ENCODE measurements at regions not wholly inside any gene's neighbourhood (a gene's known extent, or its start where the extent isn't known, plus 50 kb on each side); places are given as distances from the start of the nearest gene placed in this dataset.
"Not testable (repeated sequence)": the region's sequence is repeated elsewhere in the genome, so short reads cannot be mapped to it uniquely, and the experiment has no call there.

DNA sequence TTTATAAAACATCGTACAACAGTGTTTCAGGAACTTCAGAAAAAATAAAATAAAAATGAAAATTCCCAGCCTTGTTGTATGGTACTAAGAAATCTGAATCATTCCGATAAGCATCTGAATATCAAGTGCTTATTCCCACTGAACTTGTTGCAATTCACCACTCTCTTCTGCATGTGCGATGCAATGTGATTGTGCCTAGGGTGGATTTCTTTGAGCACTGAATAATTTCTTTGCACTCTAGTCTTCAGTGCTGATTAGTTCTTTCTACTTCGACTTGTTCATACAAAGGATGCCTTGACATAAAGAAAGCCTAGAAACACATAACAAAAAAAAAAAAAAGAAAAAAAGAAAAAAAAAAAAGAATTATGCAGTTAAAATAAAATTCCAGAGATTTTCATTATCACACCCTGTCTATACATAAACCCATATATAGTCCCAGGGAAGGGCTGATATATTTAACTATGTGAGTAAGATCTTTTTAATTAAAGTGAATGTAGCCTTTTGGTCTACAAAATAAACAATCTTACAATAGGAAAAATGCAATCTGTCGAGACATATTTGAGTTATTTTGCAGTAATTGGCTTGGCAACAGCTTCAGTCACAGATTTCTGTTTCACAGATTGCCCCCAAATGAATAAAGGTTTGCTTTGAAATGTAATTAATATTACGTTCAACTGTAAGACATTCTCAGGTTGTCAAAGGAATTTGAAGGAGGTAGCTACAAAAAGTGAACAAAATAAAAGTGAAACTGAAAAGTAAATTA lies 1118.9 kb upstream of the CELF2 start:
- DNase-seq, result no peak

DNA sequence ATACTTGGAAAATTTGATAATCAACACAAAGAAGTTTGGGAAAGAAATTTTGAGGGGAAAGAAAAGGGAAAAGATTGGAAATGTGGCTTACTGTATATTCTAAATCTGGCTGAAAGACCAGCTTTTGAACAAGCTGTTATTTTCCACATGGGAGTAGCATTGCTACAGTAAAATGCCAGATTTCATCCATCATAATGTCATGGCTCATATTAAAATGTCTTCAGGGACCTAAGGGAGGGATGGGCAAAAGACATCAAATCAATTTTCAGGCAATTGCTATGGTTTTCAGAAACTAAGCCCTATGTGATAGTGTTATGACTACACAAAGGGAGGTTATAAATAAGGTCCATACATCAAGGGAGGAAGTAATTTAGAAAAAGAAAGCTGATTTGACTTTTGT lies 1116.9 kb upstream of the CELF2 start:
- DNase-seq, result no peak

DNA sequence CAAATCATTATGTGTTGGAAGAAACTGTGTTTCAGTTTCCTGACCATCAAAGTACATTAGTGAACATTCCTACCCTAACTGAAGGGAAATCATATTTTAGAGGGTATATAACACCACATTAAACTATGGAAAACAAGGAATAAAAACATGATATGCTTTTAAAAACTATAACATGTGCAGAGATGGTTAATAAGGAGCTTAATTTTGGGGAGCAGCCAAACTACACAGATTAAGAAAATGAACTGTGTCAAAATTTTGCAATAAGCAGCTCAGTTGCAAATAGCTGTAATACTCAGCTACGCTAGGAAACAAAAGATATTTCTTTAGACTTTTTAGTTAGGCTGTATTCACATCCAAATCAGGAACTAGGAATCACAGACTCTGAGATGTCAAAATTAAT lies 1115.7 kb upstream of the CELF2 start:
- DNase-seq, result no peak

DNA sequence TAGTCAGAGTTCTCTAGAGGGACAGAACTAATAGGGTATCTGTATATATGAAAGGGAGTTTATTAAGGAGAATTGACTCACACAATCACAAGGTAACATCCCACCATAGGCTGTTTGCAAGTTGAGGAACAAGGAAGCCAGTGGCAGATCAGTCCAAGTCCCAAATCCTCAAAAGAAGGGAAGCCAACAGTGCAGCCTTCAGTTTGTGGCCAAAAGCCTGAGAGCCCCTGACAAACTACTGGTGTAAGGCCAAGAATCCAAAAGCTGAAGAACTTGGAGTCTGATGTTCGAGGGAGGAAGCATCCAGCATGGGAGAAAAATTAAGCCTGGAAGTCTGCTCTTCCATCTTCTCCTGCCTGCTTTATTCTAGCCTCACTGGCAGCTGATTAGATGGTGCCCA lies 1107.2 kb upstream of the CELF2 start:
- no peak for DNase-seq

DNA sequence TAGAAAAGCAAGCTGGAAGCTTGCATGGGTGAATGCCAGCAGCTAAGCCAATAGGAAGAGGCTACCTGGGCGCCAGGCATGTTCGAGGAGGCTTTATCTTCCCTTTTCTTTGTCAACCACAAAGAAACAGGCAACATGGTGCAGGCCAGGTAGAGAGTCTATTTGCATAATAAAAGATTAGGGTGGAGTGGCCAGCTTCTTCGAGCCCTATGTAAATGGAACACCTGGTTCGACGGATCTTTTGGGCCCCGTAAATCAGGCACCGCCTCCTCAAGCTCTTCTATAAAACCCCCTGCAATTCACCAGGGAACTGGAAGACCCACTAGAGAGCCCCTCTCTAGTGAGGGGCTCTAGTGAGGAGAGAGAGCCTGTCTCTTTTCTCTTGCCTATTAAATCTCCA lies 1106.2 kb upstream of the CELF2 start:
- DNase-seq, result no peak

DNA sequence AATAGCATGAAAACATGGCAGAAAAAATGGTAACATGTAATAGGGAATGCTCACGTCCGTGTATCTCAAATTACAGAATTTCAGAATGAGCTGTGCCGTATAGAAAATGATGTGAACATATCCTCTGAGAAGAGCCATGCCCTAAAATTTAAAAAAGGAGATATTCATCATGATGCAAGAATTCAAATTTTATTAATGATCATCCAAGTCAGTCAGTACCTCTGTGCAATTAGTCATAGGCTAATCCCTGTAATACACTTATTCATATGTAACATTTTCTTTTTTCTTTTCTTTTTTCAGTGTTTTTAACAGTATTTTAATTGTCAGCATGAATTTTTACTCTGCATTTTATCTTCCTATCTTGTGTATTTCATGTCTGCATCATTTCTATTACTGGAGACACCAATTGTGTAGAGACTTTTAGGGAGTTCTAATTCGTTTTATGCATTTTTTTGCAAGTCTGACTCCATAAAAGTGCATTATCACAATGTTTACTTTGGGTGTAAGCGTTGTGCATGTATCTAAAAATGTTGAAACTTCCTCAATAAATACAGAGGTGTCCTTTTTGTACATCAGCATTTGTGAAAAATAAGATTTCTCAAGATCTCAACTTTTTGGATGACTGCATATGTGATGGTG lies 1103.7 kb upstream of the CELF2 start:
- DNase-seq, result no peak

DNA sequence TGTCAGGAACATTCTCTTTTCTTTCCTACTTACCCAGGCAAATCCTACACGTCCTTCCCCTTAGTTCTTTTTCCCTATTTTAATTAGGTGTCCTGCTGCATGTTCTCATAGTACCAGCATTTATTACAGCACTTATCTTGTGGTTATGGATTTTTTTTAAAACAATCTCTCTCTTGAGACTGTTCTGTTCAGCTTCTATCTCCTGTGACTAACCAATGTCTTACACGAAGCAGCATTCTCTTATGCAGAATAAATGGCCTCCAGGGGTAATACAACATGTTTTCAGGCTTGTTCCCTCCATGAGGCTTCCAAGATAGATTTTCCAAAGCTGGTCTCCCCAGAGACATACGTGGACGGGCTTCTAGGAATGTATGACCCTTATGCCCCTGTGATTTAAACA lies 1096.1 kb upstream of the CELF2 start:
- DNase-seq, result no peak

DNA sequence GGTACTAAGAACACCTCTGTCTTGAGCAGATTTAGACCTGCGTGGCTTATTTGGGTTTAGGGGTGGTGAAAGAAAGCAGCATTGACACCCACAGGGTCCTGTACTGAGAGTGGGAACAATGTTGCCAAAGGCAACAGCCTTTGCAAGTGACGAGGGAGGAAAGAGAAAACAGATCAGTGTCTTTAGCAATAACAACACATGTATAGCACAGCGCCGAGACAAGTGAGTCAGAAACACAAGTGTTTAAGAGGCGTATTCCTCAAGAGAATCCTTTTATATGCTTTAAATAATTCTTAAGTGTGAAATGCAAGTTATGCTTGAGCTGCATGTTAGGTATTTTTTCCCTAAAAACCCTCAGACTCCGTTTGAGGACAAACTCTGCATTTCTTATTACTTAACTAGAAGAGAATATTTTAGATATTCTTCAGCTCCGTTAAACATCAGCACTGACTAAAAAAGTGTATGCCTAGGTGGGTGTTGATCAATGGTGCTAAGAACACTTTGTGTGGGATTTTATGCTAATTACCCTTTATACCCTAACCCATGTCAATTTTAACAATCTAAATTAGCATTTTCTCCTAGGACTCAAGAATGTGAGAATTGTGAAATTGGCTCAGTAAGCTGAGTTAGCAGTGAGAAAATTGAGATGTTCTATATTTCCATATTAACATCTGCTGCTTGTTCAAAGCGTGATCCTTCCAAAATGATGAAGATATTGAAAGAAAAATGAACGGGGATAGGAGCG lies 1095.4 kb upstream of the CELF2 start:
- DNase-seq, result no peak

DNA sequence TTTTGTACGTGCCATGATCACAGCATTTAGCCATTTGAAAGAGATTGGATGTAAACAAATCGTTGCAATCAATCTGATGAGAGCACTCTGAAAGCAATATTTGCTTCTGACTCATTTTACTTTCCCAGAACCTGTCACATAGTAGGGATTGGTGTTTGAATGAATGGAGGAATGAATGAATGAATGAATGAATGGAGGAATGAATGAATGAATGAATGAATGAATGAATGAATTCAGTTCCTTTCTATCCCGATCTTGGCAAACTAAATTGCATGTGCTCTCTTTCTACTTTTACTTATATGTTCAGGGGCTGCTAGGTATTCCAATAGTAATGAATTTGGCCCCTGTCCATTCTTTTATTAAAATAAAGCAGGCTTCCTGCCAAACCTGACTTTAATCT lies 1091.7 kb upstream of the CELF2 start:
- no peak for DNase-seq

DNA sequence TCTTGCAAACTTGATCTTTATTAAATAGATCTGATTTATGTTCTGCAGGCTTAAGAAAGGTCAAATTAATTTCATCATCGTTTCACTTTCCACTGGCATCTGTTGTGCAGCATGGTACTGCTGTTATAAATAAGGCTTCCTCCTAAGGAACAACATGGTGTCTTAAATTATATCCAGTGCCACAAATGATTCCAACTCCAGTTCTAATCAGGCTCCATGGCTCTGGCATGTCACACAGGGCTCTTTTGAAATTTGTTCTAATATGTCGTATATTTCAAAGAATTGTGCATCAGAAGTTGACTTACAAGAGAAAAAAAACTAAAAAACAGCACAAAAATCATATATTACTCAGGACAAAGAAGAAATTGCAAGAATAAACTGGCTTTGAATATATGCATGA lies 1090.8 kb upstream of the CELF2 start:
- DNase-seq, result no peak

DNA sequence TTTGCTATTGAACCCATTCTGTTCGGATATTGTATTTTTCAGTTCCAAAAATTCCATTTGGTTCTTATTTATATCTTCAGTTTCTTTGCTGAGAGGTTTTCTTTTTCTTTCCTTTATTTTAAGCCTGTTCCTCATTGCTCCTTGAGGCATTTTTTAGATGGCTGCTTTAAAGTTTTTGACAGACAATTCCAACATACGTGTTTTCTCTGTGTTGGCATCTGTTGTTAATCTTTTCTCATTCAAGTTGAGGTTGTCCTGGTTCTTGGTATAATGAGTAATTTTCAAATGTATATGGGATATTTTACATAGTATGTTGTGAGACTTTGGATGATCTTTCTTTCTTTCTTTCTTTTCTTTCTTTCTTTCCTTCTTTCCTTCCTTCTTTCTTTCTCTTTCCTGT lies 1078.0 kb upstream of the CELF2 start:
- no peak for DNase-seq

DNA sequence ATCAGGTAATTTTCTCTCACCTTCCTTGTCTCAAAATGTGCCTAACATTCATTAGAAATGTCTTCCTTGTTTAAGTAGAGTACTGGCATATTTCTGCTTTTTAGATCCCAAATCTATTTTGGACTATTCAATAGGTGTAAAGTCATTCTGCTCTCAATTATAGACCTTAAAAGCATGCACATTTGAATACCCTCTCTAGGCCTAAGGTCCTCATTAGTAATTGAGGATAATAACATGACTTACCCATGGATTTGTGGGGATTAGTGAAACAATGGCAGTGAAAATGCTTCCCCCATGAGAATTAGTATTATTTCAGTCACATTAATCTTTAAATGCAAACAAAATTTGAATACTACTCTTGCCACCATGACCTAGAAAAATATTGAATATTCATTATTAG lies 1073.0 kb upstream of the CELF2 start:
- no peak for DNase-seq

DNA sequence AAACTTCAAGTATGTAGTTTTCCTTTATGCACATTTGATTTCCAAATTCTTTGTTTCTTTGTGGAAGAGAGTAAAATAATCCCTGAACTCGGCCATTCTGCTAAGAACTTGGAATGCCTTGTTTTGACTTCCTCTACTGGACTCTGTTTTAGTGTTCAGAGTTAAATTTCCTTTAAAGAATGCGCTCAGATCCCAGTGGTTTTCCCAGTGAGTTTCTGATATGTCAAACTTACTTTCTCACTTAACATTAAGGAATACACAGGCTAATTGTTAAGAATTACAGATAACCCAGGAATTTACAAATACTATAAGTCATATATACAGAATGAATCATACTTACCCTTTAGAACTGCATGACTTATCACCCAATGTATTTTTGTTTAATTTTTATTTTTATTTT lies 1067.6 kb upstream of the CELF2 start:
- no peak for DNase-seq

DNA sequence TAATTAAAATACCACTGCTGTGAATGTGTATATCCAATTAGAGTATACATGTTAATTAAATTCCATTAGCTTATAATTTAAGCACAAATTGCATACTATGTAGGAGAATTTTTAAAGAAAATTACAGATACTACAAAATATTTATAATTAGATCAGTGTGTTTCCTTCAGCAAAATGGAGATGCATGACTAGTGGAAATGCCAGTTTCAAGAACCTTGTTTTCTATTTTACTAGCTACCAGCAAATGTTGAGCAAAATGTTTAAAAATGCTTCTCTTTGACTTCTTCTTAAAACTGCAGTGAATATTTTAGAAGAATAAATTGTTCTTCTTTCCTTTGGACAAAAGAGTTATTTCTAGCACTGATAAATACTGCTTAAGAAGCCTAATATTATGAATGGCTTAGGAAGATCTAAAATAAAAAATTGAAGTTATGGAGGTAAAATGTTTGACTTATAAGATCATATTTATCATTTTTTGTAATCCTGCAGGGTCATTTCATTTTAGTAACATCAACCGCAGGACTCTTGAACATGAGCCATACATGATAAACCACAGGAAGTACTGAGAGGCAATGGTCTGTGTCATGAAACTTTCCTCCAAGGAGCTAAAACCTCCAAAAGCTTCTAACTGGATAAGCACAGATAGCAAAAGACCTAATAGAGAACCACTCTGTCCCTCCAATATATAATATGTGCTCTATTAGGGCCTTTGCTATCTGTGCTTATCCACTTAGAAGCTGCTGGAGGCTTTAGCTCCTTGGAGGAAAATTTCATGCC lies 1066.0 kb upstream of the CELF2 start:
- no peak for DNase-seq

DNA sequence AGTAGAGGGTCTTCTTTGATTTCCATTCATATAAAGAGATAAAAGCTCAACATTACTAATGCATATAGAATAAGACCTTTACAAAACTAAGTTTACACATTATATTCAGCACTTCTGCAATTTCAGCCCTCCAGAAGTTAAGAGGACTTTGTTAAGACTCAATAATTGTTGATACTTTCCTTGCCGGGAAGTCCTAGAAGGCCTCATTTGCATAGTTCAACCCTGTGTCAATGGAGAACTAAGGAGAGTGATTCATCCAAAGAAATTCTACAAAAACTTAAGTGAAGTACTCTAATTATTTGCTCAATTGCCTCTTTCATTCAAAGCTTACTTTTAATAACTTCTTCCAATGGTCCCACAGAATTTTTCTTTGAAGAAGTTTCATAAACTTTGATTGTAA lies 1060.3 kb upstream of the CELF2 start:
- DNase-seq, result no peak

DNA sequence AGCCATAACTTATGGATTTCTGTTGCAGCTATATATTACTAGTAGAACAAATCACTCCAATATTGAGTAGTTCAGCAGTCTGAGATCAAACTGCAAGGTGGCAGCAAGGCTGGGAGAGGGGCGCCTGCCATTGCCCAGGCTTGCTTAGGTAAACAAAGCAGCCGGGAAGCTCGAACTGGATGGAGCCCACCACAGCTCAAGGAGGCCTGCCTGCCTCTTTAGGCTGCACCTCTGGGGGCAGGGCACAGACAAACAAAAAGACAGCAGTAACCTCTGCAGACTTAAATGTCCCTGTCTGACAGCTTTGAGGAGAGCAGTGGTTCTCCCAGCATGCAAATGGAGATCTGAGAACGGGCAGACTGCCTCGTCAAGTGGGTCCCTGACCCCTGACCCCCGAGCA lies 1059.8 kb upstream of the CELF2 start:
- DNase-seq, result not testable (repeated sequence)

DNA sequence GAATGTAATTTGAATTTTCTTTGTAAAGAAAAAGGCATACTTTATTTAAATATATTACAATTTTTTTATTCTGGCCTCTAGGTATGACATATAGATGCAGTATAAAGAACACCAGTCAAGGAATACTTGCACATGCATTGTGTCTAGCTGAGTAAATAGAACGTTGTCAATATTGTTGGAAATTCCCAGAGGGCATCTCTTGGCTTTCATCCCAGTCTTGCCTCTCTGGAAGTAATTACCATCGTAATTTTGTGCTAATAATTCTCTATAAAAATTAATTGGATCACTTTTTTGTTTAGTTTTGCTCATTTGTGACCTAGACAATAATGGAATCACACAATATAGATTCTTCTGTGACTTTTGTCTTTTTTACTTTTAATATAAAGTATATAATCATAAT lies 1052.3 kb upstream of the CELF2 start:
- DNase-seq, result no peak

DNA sequence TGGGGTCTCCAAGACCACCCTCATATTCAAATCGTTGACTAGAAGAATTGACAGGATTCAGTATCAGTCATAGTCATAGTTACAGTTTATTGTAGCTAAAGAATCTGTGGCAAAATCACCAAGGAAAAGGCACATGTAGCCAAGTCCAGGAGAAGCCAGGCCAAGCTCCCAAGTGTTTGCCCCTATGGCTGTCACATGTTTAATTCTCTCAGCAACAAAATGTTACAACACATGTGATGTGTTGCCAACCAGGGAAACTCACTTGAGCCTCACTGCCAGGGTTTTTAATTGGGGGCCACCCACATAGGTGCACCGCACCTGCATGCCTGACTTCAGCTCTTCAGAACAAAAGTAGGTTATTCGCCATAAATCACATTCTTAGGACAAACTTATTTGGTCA lies 1030.9 kb upstream of the CELF2 start:
- DNase-seq, result no peak

DNA sequence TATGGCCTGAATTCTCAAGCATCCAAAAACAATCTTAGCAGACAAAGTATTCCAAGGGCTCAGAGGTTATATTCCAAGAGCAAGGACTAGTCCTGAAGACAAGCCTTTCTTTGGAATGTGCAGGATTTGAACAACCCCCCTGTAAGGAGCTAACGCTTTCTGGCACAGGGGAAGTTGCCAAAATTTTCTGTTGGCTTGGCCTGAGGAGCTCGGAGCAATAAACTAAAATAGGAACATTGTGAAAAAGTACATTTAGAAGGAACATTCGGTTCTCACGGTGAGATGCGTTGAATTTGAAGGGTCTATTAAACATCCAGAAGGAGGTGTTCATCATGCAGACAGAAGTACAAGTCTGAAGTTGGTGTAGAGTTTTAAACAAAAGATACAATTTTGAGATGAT lies 1030.5 kb upstream of the CELF2 start:
- DNase-seq, result no peak

DNA sequence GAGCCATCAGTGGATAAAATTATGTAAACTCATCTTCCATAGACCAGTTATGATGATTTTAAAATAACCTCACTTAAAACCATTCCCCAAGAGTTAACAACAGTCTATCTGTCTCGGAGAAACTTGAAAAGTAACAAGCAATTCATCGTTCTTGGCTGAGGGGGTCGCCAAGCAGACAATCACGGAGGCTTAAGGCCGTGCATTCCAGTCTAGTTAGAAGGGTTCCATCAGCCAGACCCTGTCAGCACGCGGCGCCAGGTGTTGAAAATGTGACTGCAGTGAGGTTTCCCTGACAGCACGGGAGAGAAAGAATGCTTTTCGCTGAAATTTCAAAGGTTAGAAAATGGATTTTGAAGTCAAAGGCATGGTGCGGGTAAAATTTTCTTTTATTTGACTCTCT lies 1025.0 kb upstream of the CELF2 start:
- DNase-seq, result no peak

DNA sequence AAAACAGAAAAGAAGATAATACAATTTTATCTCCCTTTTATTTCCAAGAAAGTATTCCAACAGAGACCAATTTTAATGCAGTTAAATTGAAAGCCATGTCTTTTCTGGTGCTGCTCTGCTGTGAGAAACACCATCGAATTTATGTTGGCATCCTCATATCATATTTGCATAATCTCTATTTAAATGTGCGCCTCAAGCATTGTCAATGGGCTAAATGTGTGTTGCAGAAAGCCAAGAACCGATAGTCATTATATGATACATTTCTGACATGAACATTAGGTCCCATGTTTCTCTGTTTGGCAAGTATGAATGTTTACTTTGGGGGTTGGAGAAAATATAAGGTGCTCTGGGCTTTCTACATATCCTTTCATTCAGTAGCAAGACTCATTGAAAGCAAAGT lies 1023.5 kb upstream of the CELF2 start:
- no peak for DNase-seq

DNA sequence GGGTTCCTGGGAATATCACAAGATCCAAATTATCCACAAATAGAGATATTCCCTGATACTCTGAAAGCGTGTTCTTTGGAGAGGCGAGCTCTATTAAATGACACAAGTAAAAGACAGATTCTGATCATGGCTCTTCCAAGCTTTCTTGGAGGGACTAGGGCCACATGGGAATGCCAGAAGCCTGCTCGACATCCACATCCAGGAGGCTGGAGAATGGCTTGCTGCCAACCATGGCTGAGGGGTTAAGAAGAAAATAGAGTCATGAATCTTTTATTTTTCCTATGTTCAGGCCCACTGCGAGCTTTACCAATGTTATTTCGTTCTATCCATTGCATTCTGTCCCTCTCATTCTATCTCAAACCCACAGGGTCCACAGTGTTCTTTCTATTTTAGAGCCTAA lies 1018.0 kb upstream of the CELF2 start:
- DNase-seq, result no peak

DNA sequence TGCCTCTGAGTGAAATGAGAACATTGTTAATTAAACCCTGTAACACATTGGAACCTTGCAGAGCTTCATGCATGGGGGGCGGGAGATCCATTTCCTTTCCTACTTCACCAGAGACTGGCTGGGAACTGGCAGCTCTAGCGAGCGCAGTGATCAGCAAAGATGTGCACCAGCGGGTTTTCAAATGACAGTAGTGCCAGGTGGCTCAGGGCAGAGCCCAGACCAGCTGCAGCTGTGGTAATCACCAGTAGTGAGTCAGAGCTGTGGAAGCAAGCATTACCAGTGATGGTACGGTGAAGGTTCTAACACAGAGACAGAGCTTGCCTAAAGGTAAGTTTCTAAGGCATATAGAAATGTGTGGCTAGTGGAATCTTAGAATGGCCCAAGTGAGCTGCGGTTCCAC lies 1009.7 kb upstream of the CELF2 start:
- DNase-seq, result no peak

DNA sequence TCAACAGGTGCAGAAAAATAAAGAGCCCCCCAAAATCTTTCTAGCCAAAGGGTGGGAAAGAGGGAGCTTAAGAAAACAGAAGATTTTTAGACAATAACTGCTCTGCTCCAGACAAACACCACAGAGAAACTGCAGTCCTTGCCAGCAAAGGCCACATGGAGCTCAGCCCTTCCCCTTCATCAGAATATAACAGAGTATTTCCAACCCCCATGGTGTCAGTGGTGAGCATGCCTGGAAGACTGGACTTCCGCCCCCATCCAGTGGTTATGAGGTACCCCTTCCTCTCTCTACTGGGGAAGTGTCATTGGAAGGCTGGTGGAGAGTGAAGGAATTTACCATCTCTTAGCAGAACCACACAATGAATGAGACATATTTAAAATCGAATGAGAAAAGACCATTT lies 1007.3 kb upstream of the CELF2 start:
- DNase-seq, result no peak

Measured in activated CD4-positive, alpha-beta T cell treated with anti-CD3 and anti-CD28 coated beads, Interleukin-2, amount 50 U/mL, for 4 hours (primary cell).